ENCODE measurements at regions not wholly inside any gene's neighbourhood (a gene's known extent, or its start where the extent isn't known, plus 50 kb on each side); places are given as distances from the start of the nearest gene placed in this dataset.

DNA sequence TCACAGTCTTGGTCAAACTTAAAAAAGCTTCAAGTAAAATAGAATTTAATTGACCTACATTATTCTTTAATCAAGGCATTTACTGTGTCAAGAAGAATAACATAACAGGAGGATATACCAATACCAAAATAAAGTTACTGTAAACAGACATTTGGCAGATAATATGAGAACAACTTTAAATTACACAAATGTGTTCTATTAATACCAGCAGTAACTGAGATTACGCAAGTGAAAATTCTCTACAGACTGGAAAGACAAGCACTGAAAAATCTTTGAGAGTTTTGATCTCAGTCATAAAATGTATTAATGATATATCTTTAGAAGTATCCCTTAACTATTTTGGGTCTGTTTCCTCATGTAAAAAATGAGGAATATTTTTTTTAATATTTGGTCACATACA is 169.2 kb upstream of the SOX5 start:
- TF ChIP-seq, protein P1, sequence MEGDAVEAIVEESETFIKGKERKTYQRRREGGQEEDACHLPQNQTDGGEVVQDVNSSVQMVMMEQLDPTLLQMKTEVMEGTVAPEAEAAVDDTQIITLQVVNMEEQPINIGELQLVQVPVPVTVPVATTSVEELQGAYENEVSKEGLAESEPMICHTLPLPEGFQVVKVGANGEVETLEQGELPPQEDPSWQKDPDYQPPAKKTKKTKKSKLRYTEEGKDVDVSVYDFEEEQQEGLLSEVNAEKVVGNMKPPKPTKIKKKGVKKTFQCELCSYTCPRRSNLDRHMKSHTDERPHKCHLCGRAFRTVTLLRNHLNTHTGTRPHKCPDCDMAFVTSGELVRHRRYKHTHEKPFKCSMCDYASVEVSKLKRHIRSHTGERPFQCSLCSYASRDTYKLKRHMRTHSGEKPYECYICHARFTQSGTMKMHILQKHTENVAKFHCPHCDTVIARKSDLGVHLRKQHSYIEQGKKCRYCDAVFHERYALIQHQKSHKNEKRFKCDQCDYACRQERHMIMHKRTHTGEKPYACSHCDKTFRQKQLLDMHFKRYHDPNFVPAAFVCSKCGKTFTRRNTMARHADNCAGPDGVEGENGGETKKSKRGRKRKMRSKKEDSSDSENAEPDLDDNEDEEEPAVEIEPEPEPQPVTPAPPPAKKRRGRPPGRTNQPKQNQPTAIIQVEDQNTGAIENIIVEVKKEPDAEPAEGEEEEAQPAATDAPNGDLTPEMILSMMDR (IDR thresholded peaks at IDR 0.05; ENCODE audit: extremely low read depth, insufficient read depth, missing control alignments): no peak
- DNase-seq (ENCODE audit: low spot score): no peak
- in situ Hi-C loops (cut with MboI; ENCODE audit: low pct_unique_long_range_greater_than_20kb, low sequenced_read_pairs, unreplicated experiment): no loop called here

DNA sequence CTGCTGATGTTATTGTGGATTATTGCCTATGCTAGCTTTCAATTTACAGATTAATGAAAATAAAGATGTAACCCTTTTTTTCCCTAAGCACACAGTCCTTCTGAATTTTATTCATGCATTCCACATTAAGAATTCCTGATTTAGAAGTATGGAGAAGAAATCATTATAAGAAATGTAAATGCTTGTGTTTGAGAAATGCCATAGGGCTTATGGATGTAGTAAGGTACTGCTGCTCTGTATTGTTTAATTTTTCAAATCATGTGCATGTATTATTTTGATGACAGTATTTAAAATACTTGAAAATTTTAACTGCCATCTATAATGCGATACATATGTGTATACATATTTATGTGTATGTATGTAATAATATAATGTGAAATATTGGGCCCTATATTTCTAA is 167.1 kb upstream of the SOX5 start:
- in situ Hi-C loops (cut with MboI; ENCODE audit: low pct_unique_long_range_greater_than_20kb, low sequenced_read_pairs, unreplicated experiment): no loop called here
- DNase-seq (ENCODE audit: low spot score): no peak
- TF ChIP-seq, protein P1 (IDR thresholded peaks at IDR 0.05; ENCODE audit: extremely low read depth, insufficient read depth, missing control alignments): no peak

DNA sequence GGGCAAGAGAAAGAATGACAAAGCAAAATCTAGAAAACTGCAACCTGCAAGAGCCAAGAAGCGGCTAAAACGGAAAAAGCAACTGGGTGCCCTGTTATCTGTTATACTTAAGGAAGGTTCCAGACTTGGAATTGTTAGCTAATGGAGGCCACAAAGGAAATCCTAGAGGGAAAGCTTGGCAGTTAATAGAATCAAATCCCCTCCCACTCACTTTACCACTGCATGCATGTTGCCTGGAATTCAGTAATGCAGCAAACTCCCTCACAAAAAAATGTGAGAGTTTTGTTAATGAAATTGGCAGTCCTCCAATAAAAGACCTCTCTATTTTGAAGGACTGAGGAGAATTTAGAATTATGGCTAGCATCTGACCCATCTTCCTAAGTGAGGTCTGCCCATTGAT is 164.2 kb upstream of the SOX5 start:
- TF ChIP-seq, protein P1 (IDR thresholded peaks at IDR 0.05; ENCODE audit: extremely low read depth, insufficient read depth, missing control alignments): no peak
- in situ Hi-C loops (cut with MboI; ENCODE audit: low pct_unique_long_range_greater_than_20kb, low sequenced_read_pairs, unreplicated experiment): no loop called here
- DNase-seq (ENCODE audit: low spot score): no peak

DNA sequence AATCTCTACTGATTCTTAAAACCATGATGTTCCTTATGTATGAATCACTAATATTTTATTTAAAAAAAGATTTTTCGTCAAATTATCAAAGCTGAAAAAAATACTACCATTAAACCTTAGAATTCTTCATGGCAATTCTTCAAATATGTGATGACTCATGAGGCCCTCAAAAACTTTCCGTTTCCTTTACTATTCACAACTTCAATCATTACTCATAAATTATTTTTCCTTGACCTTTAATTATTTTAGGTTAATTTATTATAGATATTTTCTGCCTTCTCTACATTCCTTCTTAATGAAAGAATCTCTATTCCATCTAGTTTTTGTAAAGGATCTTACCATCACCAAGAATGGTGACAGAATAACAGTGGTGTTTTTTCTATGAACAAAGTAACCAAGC is 162.1 kb upstream of the SOX5 start:
- in situ Hi-C loops (cut with MboI; ENCODE audit: low pct_unique_long_range_greater_than_20kb, low sequenced_read_pairs, unreplicated experiment): no loop called here
- TF ChIP-seq, protein P1 (IDR thresholded peaks at IDR 0.05; ENCODE audit: extremely low read depth, insufficient read depth, missing control alignments): no peak
- DNase-seq (ENCODE audit: low spot score): no peak

DNA sequence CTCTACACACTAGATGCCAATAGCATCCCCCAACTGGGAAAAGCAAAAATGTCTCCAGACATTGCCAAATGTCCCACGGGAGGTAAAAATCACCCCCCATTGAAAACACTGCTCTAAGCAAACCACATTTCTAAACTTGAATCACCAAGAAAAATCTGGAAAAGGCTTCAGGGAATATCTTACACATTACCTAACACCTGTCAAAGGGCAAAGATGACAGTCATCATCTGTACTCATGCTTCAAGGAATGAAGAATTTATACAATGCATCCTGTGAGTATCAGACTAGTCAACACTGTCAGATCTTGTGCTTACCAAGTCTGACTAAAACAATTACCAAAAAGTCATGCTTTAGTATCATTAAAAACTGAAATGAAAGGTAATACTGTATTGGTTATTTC is 161.6 kb upstream of the SOX5 start:
- in situ Hi-C loops (cut with MboI; ENCODE audit: low pct_unique_long_range_greater_than_20kb, low sequenced_read_pairs, unreplicated experiment): no loop called here

DNA sequence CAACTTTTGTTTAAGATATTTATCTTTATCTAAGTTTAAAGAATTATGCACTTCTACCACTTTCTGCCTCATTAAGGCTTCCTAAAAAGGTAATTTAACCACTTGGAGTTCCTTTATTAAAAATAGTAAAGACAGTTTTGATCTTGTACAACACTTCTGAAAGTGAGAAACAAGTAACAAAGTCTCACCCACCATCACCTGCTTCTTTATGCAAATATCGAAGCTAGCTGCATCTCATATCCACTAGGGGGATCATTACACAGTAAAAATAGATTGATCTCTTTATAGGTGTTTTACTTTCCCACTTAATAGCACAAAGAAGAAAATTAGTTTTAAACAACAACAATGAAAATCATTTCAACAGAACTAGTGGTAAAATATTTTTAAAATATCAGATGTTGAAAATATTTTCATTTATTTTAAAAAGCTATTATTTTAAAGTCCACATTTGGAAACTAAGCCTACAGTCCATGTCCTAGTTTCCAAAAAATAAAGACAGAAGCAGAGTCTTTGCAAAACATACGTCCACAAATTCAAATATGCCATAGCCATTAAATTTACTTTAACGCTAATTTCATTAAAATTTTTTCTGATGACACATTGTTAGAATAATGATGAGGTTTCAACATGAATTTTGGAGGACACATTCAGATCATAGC is 160.0 kb upstream of the SOX5 start:
- peak; percentile 59 for DNase-seq (ENCODE audit: low spot score)
- TF ChIP-seq, protein P1 (IDR thresholded peaks at IDR 0.05; ENCODE audit: extremely low read depth, insufficient read depth, missing control alignments): peak; percentile 50
- in situ Hi-C loops (cut with MboI; ENCODE audit: low pct_unique_long_range_greater_than_20kb, low sequenced_read_pairs, unreplicated experiment): no loop called here

More for the DNA sequence above, 161.6 kb upstream of the SOX5 start:
- DNase-seq (ENCODE audit: low spot score): no peak
- TF ChIP-seq, protein P1 (IDR thresholded peaks at IDR 0.05; ENCODE audit: extremely low read depth, insufficient read depth, missing control alignments): no peak

All from GM13977 (cell line).